Activated CD8-positive, alpha-beta memory T cell treated with anti-CD3 and anti-CD28 coated beads for 48 hours (primary cell): ENCODE measurements at regions not wholly inside any gene's neighbourhood (a gene's known extent, or its start where the extent isn't known, plus 50 kb on each side); places are given as distances from the start of the nearest gene placed in this dataset.

Experiments
- DNase-seq, 3 experiments: peaks; one replicate each; pipeline ENCODE4 v3.0.0-alpha.2; 2020; ENCODE audit warnings: low read depth in 2 of 3, low spot score in 2 of 3

DNA sequence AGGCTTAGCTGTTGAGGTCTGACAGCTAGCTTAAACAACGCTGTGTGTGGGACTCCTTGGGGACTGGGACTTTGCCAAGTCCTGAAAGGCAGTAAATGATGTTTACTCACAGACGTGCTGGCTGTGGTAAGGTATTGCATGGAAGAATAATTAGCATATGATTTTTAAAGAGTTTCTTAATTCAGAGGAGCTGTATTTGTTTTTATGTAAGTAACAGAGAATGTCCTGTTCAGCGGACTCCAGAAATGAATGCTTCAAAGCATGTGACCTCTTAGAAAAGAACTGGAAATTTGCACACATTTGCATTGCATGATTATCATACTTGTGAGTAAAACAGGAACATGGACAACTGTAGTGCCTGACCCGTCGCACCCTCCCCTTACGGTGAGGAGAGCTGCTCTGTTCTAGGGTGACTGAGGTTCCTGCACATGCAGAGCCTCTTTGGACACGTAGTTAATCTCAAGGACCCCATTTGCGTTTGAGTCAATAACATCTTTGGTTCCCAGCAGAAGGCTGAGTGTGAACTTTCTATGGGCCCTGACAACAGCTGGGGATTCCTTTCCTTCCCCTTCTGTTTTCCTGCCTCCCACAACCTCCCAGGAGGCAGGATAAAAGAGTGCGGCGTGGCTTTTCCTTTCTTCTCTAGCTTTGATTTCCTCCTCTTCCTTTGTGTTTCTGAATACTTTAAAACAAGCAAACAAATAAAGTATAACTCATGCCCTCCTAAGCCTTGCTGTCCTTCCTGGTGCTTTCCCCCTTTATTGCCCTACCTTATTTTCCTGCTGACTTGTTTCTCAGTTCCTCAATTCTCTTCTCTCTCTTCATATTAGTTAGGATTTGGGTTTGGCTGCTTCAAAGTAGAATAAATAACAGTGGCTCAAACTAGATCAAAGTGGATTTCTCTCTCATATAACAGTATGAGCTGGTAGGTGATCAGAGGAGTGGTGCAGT lies 157.2 kb upstream of the CD180 start:
- DNase-seq, result no peak

DNA sequence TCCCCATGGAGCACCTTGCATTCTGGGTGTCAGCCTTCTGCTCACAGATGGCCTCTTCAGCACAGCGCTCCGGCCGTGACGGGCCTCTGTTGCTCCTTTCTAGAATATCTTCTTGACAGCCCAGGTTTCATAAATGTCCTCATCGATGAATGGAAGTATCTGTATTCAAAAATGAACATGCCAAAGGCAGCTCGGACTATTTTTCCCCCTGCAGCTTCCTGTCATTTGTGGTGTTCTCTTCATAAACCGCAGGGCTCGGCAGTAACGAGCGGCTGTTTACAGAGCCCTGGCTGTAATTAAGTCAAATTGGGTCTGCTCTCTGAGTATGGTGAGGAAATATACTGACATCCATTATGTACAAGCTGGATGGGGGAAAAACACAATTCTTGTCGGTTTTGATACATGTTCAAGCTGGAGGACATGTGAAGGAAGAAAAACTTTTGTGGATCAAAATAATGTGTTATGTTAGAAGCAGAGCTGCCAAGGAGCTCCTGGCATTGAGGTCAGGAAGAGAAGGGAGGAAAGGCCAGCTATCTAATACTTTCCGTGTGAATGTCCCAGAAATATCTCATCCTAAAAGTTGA lies 154.1 kb upstream of the CD180 start:
- DNase-seq, result no peak

DNA sequence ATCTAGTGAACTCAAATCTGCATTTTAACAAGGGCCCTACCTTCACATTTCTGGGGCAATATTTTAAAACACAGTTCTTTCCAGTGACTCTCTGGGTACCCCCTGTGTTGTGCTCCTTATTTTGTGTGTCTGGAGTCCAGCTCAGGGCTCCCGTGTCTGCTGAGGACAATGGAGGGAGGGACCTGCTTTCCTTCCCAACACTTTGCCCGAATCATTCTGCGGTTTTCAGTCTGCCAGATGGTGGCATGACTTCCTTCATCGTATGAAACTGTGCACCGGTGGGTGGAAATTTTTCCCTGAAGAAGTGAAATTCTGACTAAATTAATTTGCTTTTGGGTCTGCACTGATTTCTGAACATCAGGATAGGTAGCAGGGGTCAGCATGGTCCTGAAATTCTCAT lies 153.6 kb upstream of the CD180 start:
- no peak for DNase-seq

DNA sequence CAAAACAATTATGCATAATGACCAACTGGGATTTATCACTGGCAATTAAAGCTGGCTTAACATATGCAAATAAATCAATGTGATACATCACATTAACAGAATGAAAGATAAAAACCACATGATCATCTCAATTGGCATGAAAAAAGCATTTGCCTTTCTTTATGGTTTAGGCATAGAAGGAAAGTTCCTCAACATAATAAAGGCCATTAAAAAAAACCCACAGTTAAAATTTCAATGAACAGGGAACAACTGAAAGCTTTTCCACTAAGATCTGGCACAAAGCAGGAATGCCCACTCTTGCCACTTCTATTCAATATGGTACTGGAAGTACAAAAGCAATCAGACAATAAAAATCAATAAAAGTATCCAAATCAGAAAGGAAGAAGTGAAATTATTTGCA lies 151.2 kb upstream of the CD180 start:
- no peak for DNase-seq

DNA sequence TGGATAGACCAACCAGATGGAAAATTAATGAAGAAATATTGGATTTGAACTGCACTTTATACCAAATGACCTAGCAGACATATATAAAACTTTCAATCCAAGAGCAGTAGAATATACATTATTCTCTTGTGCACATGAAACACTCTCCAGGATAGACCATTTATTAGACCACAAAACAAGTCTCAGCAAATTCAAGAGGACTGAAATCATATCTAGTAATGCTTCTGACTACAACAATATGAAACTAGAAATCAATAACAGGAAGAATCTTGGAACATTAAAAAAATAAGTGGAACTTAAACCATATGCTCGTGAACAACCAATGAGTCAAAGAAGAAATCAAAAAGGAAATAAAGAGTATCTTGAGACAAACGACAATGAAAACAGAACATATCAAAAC lies 150.0 kb upstream of the CD180 start:
- DNase-seq, result no peak

DNA sequence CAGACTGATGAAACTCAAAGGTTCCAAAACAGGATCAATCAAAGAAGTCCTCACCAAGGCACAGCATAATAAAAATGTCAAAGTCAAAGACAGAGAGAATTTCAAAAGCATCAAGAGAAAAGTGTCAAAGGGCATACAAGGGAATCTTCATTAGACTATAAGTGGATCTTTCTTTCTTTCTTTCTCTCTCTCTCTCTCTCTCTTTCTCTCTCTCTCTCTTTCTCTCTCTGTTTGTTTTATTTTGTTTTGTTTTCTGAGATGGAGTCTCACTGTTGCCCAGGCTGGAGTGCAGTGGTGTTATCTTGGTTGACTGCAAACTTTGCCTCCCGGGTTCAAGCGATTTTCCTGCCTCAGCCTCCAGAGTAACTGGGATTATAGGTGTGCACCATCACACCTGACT lies 148.3 kb upstream of the CD180 start:
- no peak for DNase-seq

DNA sequence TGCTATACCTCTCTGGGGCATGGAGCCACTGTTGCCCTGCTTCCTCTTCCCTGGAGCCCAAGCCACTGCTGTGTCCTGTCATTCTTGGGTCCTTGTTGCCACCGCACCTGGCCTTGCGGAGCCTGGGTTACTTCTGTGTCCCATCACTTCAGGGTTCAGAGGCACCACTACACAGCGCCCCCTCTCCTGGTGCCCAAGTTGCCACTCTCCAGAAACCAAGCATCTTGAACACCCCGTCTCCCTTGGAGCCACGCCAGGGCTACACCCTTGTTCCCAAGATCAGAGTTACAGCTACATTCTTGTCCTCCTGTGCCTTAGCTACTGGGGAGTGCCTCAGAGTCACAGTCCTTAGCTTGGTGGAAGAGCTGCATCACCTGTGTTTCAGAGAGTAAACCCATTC lies 147.2 kb upstream of the CD180 start:
- DNase-seq, result no peak

DNA sequence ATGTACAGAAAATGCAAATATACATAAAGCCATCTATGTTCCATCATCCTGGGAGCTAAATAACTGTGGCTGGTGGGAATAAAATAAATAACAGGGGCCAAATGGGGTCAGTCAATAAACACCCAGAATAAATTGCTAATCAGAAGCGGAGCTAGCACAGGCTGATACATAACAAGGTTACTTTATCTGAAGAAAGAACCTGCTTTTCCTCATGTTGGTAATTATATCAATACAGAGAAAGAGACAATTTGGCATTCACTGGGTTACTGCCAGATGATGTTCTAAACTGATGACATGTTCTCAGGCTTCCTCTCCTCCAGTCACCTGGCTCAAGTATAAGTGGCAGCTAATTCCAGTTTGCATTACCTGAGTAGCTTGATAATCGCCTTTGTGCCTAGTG lies 144.9 kb upstream of the CD180 start:
- no peak for DNase-seq

DNA sequence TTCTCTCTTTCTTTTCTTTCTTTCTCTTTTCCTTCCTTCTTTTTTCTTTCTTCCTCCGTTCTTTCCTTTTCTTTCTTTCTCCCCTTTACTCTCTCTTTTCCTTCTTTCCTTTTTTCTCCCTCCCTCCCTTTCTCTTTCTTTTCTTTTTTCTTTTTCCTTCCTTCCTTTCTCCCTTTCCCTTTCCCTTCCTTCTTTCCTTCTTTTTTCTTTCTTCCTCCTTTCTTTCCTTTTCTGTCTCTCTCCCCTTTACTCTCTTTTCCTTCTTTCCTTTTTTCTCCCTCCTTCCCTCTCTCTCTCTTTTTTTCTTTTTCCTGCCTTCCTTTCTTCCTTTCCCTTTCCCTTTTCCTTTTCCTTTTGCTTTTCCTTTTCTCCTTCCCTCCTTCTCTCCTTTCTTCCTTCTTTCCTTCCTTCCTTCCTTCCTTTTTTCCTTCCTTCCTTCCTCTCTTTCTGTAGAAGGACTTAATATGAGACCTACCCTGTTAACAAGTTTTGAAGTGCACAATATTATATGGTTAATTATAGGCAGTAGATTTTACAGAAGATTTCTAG lies 142.7 kb upstream of the CD180 start:
- DNase-seq, result no peak

DNA sequence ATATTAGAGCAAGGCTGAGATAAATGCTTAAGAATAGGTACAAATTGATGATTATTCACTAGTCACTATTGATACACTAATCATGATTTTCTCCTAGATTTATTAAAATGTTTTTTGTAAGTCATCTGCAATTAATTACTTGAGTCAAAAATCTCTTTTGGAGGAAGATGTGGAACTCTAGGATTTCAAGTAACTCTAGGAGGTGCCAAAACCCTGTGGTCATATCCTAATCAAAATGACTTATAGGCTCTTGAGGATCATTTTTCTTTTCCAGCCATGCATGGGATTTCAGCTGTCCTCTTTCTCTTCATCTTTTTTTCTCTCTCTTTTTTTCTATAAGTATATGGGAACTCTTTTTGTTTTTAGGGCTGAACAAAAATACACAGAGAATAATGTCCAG lies 141.8 kb upstream of the CD180 start:
- no peak for DNase-seq

DNA sequence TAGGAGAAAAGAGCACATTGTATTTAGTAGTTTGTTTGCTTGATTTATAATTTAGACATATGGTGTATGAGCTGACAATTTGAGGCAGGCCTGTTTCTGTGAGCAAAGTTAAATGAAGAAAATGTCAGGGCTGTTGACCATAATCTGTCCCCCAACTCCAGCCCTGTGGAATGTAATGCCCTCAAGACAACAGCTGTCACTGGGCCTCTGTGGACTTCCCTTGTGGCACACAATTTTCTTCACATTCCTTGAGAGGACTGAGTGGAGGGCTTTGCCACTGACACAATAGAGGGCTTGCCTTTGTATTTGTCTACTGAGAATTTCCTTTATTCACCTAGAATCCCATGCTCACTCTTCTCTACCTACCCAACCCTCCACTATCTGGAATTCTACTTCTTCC lies 141.2 kb upstream of the CD180 start:
- no peak for DNase-seq

DNA sequence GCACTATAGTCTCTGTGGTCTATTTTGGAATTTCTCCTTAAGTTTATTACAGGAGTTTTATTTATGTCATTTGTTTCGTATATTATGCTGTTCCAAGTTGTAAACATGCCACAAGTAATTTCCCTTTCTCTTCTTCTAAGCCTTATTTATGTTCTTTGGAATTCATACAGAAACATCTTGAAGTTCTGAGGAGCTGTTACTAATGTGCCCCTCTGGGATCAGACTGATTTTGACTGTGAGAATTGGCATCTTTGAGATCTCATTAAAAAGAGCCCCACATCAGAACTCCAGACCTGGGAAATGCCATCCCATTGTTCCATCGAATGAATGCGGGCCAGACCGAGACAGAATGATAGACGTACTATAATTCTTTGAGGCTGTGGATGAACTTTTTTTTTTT lies 138.8 kb upstream of the CD180 start:
- no peak for DNase-seq

DNA sequence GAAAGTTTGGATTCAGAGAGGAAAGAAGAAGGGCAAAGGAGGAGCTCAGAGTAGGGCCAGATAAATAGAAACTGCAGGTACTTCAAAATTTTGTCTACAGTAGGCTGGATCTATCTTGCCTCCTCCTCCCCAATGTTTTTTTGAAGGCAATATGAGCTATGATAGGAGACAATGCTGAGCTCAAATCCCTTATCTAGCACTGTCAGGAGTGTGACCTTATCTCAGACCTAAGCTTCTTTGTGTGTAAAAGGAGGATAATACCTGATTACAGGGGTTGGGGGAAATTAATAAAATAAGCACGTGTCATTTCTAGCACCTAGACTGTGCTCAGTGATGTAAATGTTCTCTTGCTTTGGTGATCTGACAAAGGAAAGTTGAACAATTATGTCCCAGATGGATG lies 137.8 kb upstream of the CD180 start:
- no peak for DNase-seq

DNA sequence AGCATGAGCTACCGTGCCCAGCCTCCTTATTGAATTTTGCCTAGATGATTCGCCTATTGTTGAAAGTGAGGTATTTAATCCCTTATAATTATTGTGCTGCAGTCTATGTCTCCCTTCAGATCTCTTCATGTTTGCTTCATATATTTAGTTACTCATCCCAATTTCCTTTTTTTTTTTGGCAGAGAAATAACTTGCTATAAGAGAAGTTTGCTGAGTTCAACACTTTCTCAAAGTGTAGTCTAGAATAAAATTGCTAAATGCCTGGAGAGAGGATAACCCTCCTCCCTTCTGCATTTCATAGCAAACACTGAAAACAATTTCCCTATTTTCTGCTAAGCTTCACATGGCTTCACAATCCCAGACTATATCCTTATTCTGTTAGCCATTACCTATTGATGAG lies 136.6 kb upstream of the CD180 start:
- DNase-seq, result no peak

DNA sequence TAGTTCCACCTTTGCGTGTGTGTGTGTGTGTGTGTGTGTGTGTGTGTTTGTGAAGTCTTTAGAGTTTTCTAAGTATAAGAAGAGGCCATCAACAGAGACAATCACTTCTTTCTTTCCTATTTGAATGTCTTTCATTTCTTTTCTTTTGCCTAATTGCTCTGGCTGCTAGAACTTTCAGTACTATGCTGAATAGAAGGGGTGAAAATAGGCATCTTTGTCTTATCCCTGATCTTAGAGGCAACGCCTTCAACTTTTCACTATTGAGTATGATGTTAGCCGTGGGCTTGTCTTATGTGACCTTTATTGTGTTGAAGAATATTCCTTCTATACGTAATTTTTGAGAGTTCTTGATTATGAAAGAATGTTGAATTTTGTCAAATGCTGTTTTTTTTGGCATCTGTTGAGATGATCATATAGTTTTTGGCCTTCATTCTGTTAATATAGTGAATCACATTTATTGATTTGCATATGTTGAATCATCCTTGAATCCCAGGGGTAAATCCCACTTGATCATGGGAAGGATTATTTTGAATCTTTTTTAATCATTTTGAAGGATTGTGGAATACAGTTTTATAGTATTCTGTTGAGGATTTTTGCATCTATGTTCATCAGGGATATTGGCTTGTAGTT lies 134.8 kb upstream of the CD180 start:
- DNase-seq, result no peak

DNA sequence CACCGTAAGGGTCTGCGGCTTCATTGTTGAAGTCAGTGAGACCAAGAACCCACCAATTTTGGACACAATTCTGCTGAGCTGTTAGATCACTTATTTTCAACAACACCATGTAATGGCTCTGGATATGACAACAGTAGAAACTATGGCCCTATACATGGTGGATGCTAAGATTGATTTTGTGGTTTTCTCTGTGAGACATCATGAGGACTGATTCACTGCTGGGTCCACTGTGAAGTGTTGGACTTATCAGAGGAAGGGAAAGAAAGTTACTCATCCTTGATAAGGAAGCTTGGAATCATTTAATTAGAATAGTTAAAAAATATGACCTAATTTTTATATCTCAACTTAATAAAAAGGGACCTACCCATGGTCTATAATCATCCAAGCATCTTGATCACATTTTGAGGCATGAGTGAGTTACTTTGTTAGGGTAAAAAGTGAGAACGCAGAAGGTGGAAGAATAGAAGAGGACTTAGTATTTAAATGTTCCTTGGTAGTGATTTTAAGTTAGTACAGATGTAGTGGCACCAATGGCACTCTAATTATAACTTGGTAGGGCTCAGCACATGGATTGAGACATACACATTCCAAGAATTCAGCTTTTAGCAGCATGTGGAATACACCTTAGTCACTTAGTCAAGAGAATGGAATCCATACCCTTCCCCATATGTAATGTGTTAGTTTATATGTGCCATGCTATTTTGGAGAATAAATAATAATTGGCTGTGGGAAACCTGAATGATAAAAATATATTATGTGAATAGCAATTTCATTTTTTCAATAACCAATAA lies 123.5 kb upstream of the CD180 start:
- DNase-seq, result no peak

DNA sequence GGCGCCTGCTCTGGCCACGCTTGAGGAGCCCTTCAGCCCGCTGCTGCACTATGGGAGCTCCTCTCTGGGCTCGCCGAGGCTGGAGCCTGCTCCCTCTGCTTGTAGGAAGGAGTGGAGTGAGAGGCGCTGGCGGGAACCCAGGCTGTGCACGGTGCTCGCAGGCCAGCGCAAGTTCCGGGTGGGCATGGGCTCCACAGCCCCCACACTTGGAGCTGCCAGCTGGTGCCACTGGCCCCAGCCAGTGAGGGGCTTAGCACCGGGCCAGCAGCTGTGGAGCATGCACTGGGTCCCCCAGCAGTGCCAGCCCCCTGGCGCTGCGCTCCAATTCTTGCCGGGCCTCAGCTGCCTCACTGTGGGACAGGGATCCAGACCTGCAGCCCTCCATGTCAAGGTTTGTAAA lies 122.1 kb upstream of the CD180 start:
- no peak for DNase-seq

DNA sequence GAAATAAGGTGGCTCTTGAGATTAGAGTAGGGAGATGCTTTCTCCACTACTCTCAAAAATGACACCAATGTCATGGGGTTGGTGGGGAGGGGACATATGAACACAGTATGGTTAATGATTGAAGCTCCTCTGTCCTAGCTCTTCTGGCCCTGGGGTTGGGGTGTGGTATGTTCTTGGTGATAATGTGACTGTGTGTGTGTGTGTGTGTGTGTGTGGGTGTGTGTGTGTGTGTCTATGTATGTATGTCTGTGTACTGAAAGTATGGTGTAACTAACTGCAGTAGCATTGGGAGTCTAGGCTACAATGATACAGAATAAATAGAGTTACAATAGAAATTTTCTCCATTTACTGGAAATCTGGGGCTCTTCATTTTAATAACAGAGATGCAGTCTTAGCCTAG lies 121.0 kb upstream of the CD180 start:
- DNase-seq, result no peak

DNA sequence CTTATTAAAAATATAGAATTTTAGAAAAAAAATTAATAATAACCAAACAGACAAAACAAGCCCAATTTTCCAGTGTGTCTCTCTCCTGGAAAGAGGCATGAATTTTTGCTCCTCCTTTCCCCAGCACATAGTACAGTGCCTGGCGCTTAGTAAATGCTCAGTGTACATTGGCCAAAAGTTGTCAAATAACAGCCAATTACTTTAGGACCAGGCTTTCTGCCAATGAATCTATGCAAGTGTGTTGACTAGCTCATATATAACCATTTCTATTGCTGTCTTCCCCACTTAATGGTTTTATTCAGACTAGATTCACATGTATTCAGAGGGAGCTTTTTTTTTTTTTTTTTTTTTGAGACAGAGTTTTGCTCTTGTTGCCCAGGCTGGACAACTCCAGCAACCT lies 120.1 kb upstream of the CD180 start:
- no peak for DNase-seq

DNA sequence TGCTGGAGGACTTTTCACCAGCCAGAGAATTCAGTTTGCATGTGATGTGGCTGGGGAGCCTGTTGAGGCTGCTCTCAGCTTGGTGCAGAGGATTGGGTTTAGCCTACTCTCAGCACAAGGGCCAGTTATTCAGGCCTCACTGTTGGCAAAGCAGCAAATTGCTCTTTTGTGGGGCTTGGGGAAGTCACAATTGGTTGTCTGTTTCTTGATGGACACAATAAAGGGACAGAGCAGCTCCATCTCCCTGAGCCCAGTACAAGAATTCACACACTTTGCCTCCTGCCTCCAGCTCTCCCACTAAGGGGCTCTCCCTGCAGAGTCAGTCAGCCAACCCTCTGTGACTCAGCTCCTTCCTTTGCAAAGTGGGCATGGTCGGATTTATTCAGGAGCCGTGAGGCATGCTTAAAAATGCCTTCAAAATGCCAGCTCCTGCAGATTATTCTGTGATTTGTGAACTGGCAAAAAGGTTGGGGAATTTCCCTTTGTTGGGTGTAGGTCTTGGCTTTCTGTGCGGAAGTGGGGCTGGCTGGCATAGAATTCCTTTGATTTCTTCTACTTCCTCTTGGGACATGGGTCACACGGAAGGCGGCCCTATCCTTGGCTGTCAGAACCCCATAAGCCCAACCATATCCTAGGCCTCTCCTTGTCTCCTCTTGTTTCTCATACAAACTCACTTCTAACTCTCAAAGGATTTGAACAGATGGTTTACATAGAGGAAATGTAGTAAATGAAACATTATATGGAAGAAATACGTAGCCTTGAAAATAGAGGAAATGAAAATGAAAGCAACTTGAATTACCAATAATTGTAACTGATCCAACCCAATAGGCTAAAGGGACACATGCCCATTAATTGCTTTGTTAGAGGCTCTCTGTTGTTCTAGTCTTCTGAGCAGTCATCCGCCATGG lies 118.7 kb upstream of the CD180 start:
- no peak for DNase-seq
